Endothelial cell (in vitro differentiated cells): ENCODE measurements at regions not wholly inside any gene's neighbourhood (a gene's known extent, or its start where the extent isn't known, plus 50 kb on each side); places are given as distances from the start of the nearest gene placed in this dataset.

Source experiments
- DNase-seq: peaks from one replicate; pipeline ENCODE4 v3.0.0; 2021; ENCODE audit warnings: low spot score
- H3K27ac Mint-ChIP-seq: one replicate; pipeline ENCODE4 v1.8.0; 2021; ENCODE audit warnings: mixed read lengths, inconsistent platforms; ENCODE audit not compliant: unreplicated experiment
- H3K27me3 Mint-ChIP-seq: one replicate; pipeline ENCODE4 v1.8.0; 2021; ENCODE audit warnings: mild to moderate bottlenecking, moderate library complexity, mixed read lengths, inconsistent platforms; ENCODE audit not compliant: unreplicated experiment
- H3K36me3 Mint-ChIP-seq: one replicate; pipeline ENCODE4 v1.8.0; 2021; ENCODE audit warnings: mild to moderate bottlenecking, low read depth, mixed read lengths, inconsistent platforms; ENCODE audit not compliant: unreplicated experiment
- H3K4me1 Mint-ChIP-seq: one replicate; pipeline ENCODE4 v1.8.0; 2021; ENCODE audit warnings: mild to moderate bottlenecking, mixed read lengths, inconsistent platforms; ENCODE audit not compliant: unreplicated experiment
- H3K4me3 Mint-ChIP-seq: one replicate; pipeline ENCODE4 v1.8.0; 2021; ENCODE audit warnings: mild to moderate bottlenecking, mixed read lengths, inconsistent platforms; ENCODE audit not compliant: unreplicated experiment
- H3K9me3 Mint-ChIP-seq: one replicate; pipeline ENCODE4 v1.8.0; 2021; ENCODE audit warnings: mixed read lengths, inconsistent platforms; ENCODE audit not compliant: unreplicated experiment
- CTCF ChIP-seq: fragments of 200-600 bp; sonication (generic); IDR thresholded peaks from one replicate; pipeline ENCODE4 v1.5.0; 2021; ENCODE audit warnings: antibody characterized with exemption; ENCODE audit not compliant: unreplicated experiment

GRCh38 chr22:23000657-23001347 lies 69.5 kb upstream of the GNAZ start:
- Mint-ChIP-seq H3K27me3 (peaks cover 2% of the 10 kb centered on the region), H3K9me3 (no peaks in the 10 kb centered on the region), H3K4me1 (no peaks in the 10 kb centered on the region), H3K27ac (no peak overlapping the region), H3K36me3 (no peaks in the 10 kb centered on the region), H3K4me3 (no peak overlapping the region)
- DNase-seq, result no peak
- TF ChIP-seq CTCF, result no peak

- no peaks in the 10 kb centered on the region for H3K36me3 Mint-ChIP-seq
- no peaks in the 10 kb centered on the region for H3K4me1 Mint-ChIP-seq
- no peak for DNase-seq
- H3K27ac Mint-ChIP-seq, result no peak overlapping the region
- peaks cover 2% of the 10 kb centered on the region for H3K27me3 Mint-ChIP-seq
- H3K9me3 Mint-ChIP-seq, result no peaks in the 10 kb centered on the region
- TF ChIP-seq CTCF, result no peak
- no peak overlapping the region for H3K4me3 Mint-ChIP-seq
These were observed 68.9 kb upstream of the GNAZ start for GRCh38 chr22:23001463-23001862.

- TF ChIP-seq CTCF, result no peak
- no peak overlapping the region for H3K27ac Mint-ChIP-seq
- H3K9me3 Mint-ChIP-seq, result no peaks in the 10 kb centered on the region
- DNase-seq, result no peak
- no peak overlapping the region for H3K4me3 Mint-ChIP-seq
- no peaks in the 10 kb centered on the region for H3K4me1 Mint-ChIP-seq
- no peaks in the 10 kb centered on the region for H3K36me3 Mint-ChIP-seq
- H3K27me3 Mint-ChIP-seq, result peaks cover 4% of the 10 kb centered on the region
These were observed 67.6 kb upstream of the GNAZ start for GRCh38 chr22:23002612-23003180.

GRCh38 chr22:23007823-23008222 lies 62.5 kb upstream of the GNAZ start:
- TF ChIP-seq CTCF, result no peak
- H3K4me3 Mint-ChIP-seq, result no peak overlapping the region
- H3K36me3 Mint-ChIP-seq, result no peaks in the 10 kb centered on the region
- H3K27me3 Mint-ChIP-seq, result peaks cover 2% of the 10 kb centered on the region
- no peak overlapping the region for H3K27ac Mint-ChIP-seq
- no peaks in the 10 kb centered on the region for H3K9me3 Mint-ChIP-seq
- no peak for DNase-seq
- H3K4me1 Mint-ChIP-seq, result no peaks in the 10 kb centered on the region

- H3K36me3 Mint-ChIP-seq, result no peaks in the 10 kb centered on the region
- no peak overlapping the region for H3K4me3 Mint-ChIP-seq
- H3K9me3 Mint-ChIP-seq, result no peaks in the 10 kb centered on the region
- H3K27ac Mint-ChIP-seq, result no peak overlapping the region
- H3K4me1 Mint-ChIP-seq, result no peaks in the 10 kb centered on the region
- H3K27me3 Mint-ChIP-seq, result peaks cover 9% of the 10 kb centered on the region
- no peak for DNase-seq
- no peak for TF ChIP-seq CTCF
These were observed 61.4 kb upstream of the GNAZ start for GRCh38 chr22:23008896-23009295.
